Inflammatory macrophage treated with lipopolysaccharide for 1 hour (primary cell): ENCODE measurements at regions not wholly inside any gene's neighbourhood (a gene's known extent, or its start where the extent isn't known, plus 50 kb on each side); places are given as distances from the start of the nearest gene placed in this dataset.
"Not testable (repeated sequence)": the region's sequence is repeated elsewhere in the genome, so short reads cannot be mapped to it uniquely, and the experiment has no call there.

Source experiments
- DNase-seq, 2 donors: peaks; one replicate each; pipeline ENCODE4 v3.0.0-alpha.2; 2020 to 2022

DNA sequence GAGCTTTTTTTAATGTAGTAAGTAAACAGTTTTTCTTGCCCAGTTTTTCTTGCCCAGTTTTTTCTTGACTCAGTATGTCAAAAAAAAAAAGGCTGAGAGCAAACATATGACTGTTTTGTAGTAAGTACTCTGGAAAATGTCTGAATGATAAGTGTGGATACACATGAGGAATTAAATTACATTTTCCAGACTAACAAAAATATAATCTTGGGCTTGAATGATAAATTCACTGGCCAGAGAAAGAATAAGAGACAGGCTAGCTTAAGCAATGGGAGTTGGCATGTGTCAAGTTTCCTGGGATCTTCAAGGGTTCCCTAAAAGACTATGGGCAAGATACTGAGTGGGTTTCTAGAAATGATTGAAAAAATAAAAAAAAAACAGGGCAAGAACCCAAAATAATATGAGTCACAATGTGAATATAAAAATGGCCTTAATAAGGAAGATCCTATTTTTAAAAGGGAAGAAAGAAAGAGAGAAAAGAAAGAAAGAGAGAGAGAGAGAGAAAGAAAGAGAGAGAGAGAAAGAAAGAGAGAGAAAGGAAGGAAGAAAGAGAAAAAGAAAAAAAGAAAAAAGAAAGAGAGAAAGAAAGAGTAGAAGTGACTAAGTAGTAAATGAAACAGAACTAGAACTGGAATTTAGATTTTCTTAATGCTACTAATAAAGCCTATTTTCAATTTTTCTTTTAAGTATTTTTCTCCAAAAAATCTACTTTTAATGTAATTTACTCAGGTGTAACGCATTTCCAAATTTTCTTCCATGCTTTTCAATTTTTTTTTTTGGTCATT, 60.2 kb downstream of the TFPI2 start:
- DNase-seq = no peak

DNA sequence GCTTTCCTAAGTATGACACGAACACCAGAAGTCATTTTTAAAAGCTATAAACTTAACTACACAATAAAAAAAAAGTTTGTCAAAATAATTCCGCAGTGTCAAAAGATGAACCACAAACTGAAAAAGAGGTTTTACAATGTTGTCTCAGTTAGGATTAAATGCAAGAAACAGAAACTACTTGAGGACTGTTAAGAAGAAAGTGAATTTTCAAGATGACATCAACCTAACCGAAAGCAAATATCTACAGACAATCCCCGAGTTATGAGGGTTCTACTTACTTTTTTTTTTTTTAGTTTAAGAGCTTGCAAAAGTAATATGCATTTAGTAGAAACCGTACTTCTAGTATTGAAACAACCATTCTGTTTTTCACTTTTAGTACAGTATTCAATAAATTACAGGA, 62.3 kb downstream of the TFPI2 start:
- no peak for DNase-seq

DNA sequence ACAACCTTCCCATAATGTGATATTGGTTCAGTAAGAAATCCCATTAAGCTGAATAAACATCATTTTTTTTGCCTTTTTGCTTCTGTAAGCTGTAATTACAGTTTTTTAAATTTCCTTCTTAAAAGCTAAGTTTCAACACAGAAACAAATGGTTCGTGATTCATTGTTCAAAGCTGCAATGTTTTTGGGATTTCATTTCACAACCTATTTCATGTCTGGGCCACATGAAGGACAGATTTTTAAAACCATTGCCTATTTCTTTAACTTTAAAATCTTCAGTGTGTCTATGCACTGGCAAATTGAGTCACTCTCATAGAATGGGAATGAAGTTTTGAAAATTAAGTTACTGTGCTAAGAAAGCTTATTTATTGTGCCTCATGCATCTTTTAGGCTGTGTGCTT, 66.9 kb downstream of the TFPI2 start:
- DNase-seq = no peak

DNA sequence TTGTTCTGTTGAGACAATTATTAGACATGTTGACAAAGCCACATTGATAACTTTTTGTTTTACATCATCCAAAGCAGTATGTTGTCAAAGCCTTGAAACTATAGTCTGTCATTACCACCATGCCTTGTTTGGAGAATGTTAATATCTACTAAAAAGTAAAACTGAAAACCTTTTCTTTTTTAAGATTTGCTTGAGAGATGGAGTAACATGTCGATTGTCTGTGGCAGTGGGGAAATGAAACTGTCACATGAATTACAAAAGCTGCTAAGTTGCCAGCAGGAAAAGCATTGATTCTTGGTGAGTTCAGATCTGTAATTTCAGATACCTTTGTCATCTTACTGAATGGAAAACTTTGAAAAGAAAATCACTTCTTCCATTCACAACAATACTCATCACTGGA, 69.1 kb downstream of the TFPI2 start:
- DNase-seq = no peak

DNA sequence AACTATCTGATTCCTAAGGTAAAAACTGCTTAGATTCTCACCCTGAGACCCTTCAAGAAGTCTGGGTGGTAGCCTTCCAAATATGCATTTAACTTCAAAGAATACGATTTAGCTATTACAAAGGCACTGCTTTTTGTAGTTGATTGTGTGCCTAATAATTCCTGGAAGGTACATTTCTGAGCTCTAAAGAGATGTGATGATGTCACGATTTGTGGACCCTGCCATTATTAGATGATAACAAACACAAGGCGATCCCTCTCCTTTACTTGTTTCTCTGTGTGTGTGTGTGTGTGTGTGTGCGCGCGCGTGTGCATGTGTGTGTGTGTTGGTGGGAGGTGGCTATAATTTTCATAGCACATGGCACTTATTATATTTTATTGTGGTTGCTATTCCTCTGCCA, 70.9 kb downstream of the TFPI2 start:
- DNase-seq = no peak

DNA sequence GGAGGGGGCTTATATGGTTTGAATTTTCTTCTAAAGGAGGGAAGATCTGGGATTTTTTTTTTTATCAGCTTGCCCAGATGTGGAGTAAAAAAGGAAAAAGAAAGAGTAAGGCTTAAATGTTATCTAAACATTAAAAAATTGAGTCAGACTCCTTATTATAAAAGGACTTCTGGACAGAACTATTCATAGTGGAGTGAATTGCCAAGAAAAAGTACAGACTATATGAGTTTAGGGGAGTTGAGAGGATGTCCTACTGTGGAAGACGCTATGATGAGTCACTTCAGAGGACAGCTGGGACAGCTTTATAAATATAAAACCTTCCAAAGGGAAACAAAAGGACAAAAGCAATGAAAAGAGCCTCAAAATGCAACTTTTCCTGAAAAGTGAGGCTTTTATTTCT, 73.0 kb downstream of the TFPI2 start:
- DNase-seq = no peak

DNA sequence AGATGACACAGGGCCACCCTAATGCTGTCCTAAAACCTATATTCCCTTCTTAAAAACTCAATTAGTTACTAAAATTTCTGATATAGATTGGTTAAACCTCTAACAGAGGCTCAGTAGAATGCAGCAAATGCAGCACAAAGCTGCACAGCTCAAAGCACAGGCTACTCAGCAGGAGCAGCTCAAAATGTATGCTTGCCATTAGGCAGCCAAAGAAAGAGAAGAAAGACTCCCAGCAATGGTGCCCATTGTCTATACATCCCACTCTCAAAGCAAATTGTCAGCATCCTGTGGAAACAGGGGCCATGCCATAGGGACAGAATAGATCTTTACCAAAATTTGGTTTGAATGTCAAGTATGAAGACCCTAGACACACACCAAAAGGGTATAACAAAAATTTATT, 73.5 kb downstream of the TFPI2 start:
- DNase-seq = no peak

DNA sequence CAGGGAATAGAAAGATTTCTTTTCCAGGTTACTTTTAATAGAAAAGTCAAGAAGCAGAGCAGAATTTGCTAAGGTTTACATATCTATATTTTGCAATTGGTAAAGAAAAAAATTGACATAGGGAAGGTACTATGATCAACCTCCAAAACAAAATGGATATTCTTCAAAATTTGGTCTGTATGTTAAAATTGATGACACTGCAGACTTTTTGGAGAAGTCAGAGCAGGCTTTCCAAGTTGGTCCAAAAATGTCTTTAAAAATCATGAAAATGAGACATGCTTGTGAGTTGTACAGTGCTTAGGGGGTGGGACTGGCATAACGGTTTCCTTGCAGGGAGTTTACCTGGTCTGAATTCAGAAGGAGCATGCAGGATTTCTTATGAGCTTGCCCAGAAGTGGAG, 77.0 kb downstream of the TFPI2 start:
- DNase-seq = no peak

DNA sequence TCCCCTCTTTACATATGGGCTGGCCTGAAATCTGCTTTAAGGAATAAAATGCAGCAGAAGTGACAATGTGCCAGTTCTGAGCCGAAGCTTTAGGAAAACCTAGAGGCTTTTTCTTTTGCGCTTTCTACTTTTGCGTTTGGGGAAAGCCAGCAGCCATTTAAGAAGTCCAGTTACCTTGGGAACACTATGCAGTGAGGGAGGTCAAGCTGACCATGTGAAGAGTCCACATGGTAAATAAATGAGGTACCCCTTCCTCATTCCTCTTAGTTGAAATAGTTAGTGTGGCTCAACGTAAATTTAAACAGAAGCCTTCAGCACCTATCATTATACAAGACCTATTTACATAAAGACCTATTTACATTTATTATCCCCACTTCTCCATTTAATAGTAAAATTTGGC, 78.5 kb downstream of the TFPI2 start:
- no peak for DNase-seq

DNA sequence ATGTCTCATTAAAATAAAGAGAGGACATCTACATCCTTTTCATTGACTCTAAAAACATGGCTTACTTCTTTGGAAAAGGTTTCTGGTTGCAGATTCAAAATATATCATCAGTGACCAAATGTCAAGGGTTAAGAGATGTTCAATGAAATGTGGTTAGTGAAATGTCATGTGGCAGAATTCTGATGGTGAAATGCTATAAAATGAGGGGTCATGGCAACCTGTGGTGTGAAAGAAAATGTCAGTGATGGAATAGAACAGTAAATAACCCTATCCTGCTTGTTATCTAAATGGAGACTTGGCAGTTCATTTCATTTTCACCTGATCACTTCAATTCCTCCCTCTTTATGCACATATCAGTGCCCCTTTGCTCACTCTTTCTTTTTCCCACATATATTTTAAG, 79.4 kb downstream of the TFPI2 start:
- no peak for DNase-seq

DNA sequence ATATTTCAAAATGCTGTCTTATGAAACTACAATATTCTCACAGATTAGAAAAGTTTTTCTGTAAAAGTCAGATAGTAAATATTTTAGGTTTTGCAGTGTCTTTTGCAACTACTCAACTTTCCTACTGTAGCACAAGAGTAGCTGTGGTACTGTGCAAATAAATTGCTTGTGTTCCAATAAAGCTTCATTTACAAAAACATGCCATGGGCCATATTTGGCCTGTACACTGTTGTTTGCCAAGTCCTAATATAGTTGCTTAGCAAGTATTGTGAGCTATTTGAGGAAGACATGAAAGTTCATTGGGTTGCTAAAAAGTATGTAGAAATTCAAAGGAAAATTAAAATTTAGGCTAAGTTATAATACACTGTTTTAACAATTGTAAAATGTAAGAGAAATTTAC, 80.0 kb downstream of the TFPI2 start:
- no peak for DNase-seq

DNA sequence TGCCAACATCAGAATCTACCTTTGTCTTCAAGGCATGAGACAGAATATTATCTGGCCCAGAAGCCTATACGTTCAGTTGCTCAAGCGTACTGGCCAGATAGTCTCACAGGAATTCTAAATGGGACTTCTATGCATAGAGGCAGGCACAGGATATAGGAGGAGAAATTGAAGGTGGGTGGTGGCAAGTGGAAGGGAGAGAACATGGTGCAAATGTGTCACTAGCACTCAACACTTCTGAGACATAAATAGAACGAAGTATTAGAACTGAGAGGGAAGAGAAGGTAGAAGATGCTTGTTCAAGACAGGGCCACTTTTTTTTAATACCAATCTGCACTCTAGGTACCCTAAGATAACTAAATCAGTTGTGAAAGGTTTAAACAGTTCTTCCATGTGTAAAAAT, 85.8 kb downstream of the TFPI2 start:
- no peak for DNase-seq

DNA sequence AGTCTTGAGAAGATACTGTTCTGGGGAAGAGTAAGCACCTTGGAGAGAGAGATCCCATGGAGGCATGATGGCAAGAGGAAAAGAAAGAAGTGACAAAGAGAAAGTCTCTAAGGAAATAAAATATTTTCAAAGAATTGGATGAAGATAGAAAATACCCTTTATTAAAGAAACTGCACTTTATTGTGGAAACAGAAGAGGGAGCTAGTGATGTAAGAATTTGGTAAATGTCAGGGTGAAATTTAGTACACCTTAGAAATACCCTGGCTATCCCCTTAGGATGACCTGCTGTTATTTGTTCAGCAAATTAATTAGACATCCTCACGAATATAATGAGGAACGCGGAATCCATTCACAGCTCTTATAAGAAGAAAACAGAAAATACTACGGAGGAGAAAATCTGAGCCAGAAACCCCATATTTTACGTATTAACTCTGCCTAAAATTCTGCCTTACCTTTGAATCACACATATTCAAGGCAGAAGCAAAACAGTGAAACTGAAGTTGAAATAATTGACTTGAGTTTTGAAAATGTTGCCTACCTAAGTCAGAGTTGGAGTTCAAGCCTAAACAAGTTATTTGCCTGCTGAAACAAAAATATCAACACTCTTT, 90.7 kb downstream of the TFPI2 start:
- peak in 1 of 2 donors; percentile 2 for DNase-seq

DNA sequence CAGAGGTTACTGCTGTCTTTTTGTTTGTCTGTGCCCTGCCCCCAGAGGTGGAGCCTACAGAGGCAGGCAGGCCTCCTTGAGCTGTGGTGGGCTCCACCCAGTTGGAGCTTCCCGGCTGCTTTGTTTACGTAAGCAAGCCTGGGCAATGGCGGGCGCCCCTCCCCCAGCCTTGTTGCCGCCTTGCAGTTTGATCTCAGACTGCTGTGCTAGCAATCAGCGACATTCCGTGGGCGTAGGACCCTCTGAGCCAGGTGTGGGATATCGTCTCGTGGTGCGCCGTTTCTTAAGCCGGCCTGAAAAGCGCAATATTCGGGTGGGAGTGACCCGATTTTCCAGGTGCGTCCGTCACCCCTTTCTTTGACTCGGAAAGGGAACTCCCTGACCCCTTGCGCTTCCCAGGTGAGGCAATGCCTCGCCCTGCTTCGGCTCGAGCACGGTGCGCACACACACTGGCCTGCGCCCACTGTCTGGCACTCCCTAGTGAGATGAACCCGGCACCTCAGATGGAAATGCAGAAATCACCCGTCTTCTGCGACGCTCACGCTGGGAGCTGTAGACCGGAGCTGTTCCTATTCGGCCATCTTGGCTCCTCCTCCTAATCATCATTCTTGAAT, 97.4 kb downstream of the TFPI2 start:
- not testable (repeated sequence) for DNase-seq

DNA sequence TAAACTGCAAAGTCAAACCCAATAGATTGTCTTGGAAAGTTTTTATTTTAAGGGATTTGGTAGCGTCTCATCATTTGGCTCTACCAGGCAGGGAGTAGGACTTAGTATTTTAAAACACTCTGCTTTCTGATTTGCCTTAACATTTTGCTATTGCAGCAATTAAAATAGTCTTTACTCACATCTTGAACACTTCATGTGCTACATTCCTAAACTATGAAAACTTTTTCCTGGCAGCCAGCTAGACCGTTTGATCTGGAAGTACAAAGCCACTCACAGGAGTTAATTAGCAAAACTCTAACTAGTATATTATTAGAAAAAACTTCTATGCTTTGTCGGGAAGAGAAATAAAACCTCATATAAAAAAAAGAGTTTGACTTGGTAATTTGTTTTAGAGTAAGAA, 111.4 kb downstream of the TFPI2 start:
- DNase-seq = no peak

DNA sequence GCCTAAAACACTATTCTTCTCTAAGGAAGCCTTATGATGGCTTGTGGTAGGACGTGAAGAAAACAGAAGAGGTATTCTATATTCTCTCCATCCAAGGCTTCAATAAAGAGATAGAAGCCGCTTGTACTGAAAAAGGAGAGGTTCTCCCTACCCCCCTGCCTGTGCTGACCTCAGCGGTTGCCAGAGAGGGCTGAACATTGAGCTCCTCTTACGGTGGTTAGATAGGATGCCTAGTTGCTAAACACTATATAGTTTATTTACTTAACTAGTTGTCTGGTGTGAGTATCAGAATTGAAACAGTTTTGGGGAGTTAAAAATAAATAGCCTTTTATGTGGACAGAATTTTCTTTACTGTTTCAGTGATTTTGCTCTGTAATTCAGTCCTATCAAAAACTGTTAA, 112.2 kb downstream of the TFPI2 start:
- no peak for DNase-seq

DNA sequence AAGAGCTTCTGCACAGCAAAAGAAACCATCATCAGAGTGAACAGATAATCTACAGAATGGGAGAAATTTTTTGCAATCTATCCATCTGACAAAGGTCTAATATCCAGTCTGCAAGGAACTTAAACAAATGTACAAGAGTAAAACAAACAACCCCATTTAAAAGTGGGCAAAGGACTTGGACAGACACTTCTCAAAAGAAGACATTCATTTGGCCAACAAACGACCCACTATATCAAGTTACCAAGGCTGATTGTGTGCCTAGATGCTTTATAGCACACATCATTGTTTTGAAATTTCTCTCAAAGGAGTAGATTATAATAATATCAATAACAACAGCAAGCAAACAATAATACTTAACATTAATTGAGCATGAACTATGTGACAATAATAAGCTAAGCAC, 117.1 kb downstream of the TFPI2 start:
- DNase-seq = no peak

DNA sequence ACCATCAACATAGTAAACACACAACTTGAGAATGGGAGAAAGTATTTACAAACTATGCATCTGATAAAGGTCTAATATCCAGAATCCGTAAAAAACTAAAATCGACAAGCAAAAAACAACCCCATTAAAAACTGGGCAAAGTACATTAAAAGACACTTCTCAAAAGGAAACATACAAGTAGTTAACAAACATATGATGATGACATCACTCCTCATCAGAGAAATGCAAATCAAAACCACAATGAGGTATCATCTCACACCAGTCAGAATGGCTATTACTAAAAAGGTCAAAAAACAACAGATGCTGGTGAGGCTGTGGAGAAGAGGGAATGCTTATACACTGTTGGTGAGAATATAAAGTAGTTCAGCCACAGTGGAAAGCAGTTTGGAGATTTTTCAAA, 125.1 kb downstream of the TFPI2 start:
- no peak for DNase-seq

DNA sequence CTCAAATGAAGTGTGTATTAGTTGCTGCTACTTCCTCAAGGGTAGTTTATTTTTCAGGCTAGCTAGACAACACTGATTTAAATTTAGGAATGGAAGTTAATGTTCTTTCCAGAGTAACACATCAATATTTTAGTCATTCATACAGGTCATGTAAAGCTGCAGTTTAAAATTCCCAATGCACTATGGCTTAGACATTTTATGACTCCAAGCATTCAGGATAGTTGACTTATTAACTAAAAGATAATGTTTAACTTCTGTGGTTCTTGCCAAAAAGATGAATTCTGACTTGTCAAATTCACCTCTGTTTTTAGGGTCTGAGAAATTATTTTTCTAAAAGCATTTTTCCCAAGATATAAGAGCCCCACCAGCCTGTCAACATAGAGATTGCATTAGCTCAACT, 131.9 kb downstream of the TFPI2 start:
- DNase-seq = no peak

DNA sequence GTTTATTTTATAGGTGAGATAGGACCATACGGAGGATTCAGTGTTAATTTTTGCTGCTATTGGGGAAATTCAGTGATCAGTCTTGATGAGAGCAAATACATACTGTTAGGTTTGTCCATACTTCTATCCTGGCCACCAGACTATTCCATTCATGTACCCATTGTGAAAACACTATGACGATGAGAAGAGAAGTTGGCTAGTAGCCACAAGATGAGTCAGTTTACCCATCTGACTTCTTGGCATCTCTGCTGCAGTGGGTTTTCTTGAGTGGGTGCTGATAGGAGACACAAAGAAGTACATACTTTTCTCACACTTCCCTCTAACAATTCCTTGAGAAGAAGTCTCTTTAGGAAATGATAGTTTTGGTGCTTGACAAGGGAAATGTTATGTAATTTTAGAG, 133.1 kb downstream of the TFPI2 start:
- DNase-seq = no peak

DNA sequence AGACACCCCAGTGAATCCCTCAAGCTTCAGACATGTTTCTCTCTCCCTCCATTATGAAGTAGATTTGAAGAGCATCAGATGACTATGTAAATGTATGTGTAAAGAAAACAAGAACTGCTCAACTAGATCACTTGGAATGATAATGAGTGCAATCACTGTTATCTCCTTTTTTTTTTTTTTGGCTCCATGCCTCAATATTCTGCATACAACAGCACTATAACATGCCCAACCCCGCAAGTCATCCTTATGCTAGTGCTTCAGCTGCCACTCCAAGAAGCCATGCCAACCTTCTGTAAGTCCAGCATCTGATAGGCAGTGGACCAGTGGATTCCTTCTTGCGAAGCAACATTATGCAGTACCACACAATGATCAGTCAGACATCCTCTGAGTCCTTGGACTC, 133.7 kb downstream of the TFPI2 start:
- DNase-seq = no peak

DNA sequence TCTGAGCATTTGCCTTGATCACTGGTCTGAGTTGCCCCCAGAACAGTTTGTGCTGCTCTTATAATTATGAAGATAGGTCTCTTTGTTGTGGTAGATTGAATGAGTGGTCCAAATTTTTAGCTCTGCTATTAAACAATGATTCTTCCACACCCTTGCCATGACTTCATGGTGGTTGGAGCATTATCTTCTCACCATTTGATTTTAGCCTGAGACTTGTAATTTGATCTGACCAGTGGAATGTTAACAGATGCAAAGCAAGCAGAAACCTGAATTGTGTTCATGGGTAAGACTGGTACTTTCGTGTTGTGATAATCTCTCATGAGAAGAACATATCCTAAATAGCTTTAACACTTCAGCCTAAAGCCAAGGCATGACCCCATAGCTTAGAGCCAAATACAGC, 139.1 kb downstream of the TFPI2 start:
- no peak for DNase-seq

DNA sequence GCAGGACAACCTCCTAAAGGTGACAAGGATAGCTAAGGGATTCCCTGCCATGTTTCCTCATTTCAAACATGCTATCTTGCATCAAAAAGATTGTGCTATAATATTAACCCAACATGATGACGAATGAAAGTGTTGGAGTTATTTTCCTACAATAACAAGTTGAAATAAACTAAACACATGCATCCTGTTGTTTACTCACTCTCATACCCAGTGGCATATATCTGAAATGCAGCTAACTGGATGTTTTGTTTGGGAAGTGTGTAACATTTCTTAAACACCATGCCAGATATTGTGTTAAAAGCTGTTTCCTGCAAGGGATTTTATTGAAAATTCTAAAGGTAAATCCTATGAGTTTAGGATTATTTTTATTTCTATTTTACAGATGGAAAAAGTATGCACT, 139.6 kb downstream of the TFPI2 start:
- no peak for DNase-seq

DNA sequence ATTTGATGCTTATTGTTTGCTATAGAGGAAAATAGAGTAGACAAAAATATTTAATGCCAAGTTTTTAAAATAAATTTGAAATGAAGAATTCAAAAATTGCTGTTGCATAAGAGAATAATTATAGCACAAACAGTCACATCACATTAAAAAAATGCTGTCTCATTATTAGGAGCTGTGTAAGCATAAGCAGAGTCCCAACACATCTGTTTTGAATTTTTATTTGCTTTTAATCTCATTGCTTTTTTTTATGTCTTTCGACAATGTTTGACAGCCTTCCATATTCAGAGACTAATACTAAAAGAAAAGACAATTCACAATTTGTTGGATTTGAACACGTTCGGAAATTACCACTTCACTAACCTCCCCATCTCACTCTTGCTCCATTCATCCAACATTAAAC, 143.5 kb downstream of the TFPI2 start:
- DNase-seq = no peak

DNA sequence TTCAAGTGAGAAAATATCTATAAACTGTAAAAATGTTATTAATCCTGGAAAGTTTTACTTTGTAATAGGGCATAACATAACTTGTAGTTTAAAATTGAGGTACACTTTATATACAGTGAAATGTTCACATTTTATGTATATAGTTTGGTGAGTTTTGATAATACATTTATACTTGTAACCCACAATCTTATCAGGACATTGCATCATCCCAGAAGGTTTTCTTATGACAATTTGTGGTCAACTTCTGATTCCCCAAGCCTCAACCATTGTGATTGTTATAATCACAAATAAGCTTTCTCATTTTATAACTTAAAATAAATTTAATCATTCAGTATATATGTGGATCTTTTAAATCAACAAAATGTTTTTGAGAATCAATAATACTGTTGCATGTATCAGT, 151.1 kb downstream of the TFPI2 start:
- DNase-seq = no peak
